Fibroblast of lung (primary cell): ENCODE measurements at regions not wholly inside any gene's neighbourhood (a gene's known extent, or its start where the extent isn't known, plus 50 kb on each side); places are given as distances from the start of the nearest gene placed in this dataset.

ENCODE experiments used
- CTCF ChIP-seq, 2 donors: IDR thresholded peaks in 1 of 2; conservative IDR thresholded peaks in 1 of 2; 1 replicate in 1 of 2; 2 replicates in 1 of 2; pipeline ENCODE4 v1.5.1; 2011 to 2012; ENCODE audit warnings: low read length in 2 of 2, control low read depth in 1 of 2, inconsistent platforms in 1 of 2, low read depth in 1 of 2, mild to moderate bottlenecking in 1 of 2
- EZH2 ChIP-seq: IDR thresholded peaks from 2 replicates; pipeline ENCODE4 v1.5.1; 2012; ENCODE audit warnings: low read length, control low read depth, mild to moderate bottlenecking; ENCODE audit errors: missing control alignments

GRCh38 chr7:93626869-93627268, 52.3 kb upstream of the CALCR start:
- no peak for TF ChIP-seq CTCF (conservative IDR thresholded peaks at IDR 0.05 in 1 of 2, IDR thresholded peaks at IDR 0.05 in 1 of 2; ENCODE audit: low read depth in 1 of 2, low read length in 2 of 2)
- no peak for TF ChIP-seq EZH2
